PFSK-1 (cell line): ENCODE measurements at regions not wholly inside any gene's neighbourhood (a gene's known extent, or its start where the extent isn't known, plus 50 kb on each side); places are given as distances from the start of the nearest gene placed in this dataset.

ENCODE experiments used
- FOXP2 ChIP-seq: optimal IDR thresholded peaks from 2 replicates; pipeline ENCODE3; 2011; ENCODE audit warnings: borderline replicate concordance, control low read depth, inconsistent platforms; ENCODE audit not compliant: insufficient read depth; ENCODE audit errors: extremely low read length, extremely low read depth
- POLR2AphosphoS5 ChIP-seq: IDR thresholded peaks from 2 replicates; pipeline ENCODE4 v1.6.1; 2012; ENCODE audit warnings: low read depth, mild to moderate bottlenecking, control low read depth, low read length, moderate library complexity
- TAF1 ChIP-seq: IDR thresholded peaks from 2 replicates; pipeline ENCODE4 v1.6.1; 2012; ENCODE audit warnings: low read length, control low read depth, borderline replicate concordance; ENCODE audit not compliant: insufficient read depth
- TF ChIP-seq, protein P1 (sequence below), 2 experiments: IDR thresholded peaks; 2 replicates each; pipeline versions ENCODE4 v1.6.1 to v1.8.0; 2011 to 2012; ENCODE audit warnings: low read depth in 2 of 2, low read length in 2 of 2, control low read depth in 1 of 2, inconsistent platforms in 1 of 2, mild to moderate bottlenecking in 1 of 2, moderate library complexity in 1 of 2; ENCODE audit not compliant: insufficient read depth in 1 of 2

DNA sequence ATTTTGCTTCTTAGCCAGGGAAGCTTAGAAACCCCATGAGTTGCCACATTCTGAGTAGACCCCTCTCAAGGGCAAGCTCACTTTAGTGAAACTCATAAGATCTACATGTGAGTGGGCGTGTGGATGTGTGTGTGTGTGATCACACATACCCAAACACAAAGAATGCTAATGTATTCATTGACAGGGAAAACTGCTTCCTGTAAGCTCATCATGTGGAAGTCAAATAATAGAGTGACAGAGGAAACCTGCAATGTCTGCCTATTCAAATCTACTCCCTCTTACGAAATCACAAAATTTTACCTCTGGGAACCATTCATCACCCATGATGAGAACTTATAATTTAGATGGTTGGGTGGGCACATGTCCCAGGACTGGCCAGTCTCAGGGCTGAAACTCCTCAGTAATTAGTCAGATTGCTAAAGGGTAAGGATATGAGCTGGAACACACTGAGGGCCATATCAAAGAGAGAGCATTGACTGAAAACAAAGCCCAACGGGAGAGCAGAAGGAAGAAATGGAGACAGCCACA is 94.5 kb upstream of the CCDC150 start:
- no peak for TF ChIP-seq POLR2AphosphoS5
- no peak for TF ChIP-seq TAF1
- TF ChIP-seq, protein P1, sequence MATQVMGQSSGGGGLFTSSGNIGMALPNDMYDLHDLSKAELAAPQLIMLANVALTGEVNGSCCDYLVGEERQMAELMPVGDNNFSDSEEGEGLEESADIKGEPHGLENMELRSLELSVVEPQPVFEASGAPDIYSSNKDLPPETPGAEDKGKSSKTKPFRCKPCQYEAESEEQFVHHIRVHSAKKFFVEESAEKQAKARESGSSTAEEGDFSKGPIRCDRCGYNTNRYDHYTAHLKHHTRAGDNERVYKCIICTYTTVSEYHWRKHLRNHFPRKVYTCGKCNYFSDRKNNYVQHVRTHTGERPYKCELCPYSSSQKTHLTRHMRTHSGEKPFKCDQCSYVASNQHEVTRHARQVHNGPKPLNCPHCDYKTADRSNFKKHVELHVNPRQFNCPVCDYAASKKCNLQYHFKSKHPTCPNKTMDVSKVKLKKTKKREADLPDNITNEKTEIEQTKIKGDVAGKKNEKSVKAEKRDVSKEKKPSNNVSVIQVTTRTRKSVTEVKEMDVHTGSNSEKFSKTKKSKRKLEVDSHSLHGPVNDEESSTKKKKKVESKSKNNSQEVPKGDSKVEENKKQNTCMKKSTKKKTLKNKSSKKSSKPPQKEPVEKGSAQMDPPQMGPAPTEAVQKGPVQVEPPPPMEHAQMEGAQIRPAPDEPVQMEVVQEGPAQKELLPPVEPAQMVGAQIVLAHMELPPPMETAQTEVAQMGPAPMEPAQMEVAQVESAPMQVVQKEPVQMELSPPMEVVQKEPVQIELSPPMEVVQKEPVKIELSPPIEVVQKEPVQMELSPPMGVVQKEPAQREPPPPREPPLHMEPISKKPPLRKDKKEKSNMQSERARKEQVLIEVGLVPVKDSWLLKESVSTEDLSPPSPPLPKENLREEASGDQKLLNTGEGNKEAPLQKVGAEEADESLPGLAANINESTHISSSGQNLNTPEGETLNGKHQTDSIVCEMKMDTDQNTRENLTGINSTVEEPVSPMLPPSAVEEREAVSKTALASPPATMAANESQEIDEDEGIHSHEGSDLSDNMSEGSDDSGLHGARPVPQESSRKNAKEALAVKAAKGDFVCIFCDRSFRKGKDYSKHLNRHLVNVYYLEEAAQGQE (IDR thresholded peaks at IDR 0.05; ENCODE audit: insufficient read depth in 1 of 2, low read depth in 2 of 2, low read length in 2 of 2): no peak
- TF ChIP-seq FOXP2: no peak
